HS-5 (cell line): ENCODE measurements at regions not wholly inside any gene's neighbourhood (a gene's known extent, or its start where the extent isn't known, plus 50 kb on each side); places are given as distances from the start of the nearest gene placed in this dataset.

Experiments
- DNase-seq: peaks from one replicate; pipeline ENCODE4 v3.0.0-alpha.2; 2012; ENCODE audit warnings: low read depth

- no peak for DNase-seq
Observed at GRCh38 chr9:134502266-134502791, 139.3 kb upstream of the COL5A1 start.

- peak; percentile 82 for DNase-seq
Observed at GRCh38 chr9:134502809-134503211, 138.8 kb upstream of the COL5A1 start.

DNA sequence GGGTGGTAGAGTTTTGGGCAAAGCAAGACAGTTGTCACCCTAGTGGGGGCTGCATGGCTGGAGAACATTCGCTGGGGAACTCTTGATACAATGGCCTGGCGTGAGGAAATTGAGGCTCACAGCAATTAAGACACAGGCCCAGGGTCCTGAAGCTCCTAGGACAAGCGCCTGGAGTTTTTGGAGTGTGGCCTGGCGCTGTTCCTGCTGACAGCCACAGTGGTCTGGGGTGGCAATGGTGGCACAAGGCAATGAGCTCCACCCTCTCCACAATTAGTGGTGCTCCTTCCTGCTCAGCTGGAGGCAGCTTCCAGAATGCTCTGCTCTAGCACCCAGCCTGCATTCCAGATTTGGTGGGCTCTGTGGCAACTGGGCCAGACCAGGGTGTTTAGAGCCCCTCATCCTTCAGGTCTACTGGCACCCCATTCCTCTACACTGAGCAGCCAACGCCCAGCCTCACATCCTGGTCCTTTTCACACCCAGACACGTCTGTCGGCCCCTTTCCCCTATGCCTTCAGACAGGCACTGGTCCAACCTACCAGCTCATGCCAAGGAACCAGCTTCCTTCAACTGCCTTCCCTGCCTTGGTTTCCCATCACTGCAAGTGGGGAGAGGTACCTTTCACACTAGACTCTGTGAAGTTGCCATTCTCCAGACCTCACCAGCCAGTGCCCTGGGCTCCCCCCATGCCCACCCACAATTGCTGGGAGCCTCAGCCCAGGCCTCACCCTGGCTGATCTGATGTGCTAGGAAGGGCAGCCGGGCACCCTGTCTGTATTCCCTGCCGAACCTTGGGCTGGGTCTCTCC, 138.1 kb upstream of the COL5A1 start:
- no peak for DNase-seq

GRCh38 chr9:134504106-134504385, 137.6 kb upstream of the COL5A1 start:
- no peak for DNase-seq

GRCh38 chr9:134505032-134505431, 136.6 kb upstream of the COL5A1 start:
- no peak for DNase-seq

- no peak for DNase-seq
Observed at GRCh38 chr9:134509281-134509680, 132.3 kb upstream of the COL5A1 start.

DNA sequence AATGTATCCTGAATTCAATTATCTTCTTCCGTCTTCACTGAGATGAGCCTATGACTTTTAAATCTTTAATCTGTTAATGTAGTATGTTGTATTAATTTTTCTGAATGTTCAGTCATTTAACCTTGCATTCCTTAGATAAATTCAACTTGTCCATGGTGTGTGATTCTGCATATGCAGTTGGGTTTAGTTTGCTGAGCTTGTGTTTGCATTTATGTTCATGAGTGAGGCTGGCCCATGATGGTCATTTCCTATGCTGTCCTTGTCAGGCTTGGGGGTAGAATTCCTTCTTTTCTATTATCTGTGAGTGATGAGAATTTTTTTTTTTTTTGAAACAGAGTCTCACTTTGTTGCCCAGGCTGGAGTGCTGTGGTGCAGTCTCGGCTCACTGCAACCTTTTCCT, 131.8 kb upstream of the COL5A1 start:
- no peak for DNase-seq

GRCh38 chr9:134514503-134514902, 127.1 kb upstream of the COL5A1 start:
- no peak for DNase-seq

DNA sequence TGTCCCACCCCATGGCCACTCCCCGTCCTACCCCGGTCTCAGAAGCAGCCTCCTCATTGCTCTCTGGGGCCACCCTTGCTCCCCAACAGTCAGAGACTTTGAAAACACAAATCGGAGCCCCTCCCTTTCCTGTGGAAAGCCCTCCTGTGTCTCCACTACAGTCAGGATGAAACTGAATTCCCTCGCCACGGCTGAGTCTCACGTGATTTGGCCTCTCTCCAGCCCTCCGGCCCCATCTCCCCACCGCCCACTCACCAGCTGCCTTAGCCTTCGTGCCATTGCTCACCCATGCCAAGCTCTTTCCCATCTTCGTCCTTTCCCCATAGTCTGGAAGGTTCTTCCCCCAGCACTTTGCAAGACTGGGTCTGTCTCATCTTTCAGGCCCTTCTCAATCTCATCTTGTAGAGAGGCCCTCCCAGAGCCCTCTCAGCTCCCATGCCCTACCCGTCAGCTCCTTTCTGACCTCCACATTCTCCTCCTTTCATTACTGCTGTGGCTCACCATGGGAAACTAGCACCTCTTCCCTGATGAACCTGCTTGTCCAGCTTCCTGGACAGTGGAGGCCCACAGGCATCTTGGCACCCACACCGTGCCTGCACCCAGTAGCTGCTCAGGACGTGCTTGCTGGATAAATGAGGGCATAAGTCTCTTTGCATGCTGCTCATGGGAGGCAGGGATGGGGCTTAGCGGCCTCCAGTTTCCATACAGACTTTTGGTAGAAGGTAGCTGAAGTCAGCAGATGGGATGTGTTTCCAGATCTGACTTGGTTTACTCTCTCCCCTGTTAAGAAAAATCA, 126.4 kb upstream of the COL5A1 start:
- DNase-seq, result no peak

- DNase-seq, result no peak
Observed at GRCh38 chr9:134516464-134516863, 125.1 kb upstream of the COL5A1 start.

GRCh38 chr9:134517069-134517680, 124.4 kb upstream of the COL5A1 start:
- no peak for DNase-seq

DNA sequence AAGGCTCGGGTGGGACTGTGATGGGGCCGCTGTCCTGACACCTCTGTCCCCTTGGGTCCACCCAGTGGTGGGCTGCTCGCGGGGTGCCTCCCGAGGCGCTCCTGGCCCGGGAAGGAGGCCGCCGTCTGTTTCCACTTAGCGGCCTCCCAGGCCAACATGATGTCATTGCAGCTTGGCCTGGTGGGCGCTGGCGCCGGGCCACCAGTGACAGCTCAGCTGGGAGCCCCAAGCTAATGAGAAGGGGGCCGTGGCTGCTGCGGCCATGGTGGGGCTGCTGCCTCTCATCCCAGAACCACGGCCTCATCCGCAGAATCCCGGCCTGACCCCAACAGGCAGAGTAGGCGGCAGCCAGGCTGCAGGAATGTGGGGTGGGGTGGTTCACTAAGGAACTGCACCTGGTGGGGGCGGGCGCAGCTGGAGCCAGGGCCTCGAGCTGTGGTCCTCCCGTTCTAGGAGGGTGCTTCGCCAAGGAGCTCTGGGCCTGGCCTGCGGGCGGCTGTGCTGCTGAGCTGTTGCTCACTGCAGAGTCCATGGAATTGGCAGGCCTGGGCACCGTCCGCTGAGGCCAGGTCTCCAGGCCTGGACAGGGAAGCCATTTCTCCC, 123.5 kb upstream of the COL5A1 start:
- DNase-seq, result no peak

DNA sequence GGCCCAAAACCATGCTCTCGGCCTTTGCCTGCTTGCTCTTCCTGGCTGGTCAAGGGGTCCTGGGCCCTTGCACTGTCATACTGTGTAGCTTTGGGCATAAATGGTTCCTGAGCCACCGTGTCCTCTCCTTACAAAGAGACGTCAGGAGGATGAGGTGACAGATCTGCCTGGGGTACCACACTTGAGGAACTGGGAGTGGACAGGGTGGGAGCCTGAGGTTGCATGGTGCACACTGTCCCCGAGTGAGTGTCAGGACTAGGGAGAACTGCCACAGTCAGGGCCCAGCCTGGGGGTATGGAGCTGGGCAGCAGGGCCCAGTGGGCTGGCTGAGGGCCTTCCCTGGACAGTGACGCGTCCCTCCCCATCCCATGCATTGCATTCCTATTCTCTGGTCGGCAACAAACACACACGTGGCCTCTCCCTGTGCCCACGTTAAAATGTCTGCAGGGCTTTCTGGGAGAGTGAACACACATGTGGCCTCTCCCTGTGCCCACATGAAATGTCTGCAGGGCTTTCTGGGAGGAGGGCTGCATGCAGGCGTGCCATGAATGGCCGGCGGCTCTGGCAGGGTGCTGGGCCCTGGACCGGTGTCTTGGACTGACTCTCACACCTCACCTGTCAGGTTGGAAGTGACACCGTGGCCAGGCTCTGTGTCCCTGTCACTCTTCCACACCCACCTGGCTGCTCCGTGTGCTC, 122.1 kb upstream of the COL5A1 start:
- DNase-seq, result no peak

DNA sequence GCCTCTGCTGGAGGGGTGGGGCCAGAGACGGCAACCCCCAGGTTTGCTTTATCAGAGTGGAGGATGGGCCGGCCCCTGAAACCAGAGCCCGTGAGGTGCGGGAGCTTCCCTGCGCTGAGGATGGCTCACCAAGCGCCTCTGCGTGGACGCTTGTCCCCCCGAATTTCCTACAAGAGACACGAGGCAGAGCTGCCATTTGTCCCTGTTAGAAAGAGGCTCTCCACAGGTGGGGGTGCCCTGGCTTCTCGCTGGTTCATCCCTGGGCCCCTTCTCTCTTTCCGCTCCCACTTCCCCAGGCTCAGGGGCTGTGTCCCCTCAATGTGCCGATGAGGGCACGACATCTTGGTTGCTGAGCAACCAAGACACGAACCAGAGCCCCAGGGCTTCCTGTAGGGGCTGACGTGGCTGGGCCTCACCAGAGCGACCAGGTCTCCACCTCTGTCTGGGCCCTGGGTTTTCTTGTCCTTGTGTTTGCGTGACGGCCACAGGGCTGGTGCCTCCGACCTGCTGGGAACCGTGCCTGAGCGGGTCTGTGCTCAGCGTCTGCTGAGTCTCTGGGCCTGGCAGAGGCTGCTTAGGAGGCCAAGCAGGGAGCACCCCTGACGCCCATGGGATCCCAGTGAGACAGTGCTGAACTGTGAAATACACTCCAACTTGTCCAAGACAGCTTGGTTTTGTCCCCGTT, 119.6 kb upstream of the COL5A1 start:
- no peak for DNase-seq

DNA sequence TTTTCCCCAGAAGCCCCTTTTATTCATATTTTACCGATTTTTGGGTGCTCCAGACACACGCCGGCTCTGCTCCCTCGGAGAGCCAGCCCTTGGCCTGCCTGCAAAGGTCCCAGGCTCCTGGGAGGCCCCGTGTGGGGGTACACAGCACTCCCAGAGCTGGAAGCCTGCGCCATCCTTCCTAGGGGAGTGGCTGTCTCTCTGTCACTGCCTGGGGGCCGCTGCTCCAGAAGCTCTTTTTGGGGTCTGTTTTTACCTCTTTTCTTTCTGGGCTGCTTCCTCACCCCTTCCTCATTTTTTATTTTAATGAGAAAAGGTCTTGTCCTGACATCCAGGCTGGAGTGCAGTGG, 119.1 kb upstream of the COL5A1 start:
- DNase-seq, result no peak

DNA sequence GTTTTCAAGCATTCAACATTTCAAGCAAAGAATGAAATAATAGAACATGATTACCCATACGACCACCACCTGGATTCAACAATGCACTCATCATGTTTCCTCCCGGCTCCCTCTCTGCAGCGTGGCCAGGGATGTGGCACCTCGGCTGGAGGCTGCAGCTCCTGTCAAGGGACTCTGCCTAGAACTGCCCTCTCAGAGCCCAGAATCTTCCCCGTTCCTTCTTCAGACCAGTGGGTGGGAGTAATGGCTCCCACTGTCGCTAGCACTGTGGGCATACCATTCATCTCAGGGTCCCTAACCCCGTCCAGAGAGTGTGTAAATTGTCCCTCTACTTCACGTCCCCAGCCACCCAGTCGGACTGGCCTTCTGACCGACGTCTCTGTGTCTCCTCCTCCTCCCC, 118.6 kb upstream of the COL5A1 start:
- no peak for DNase-seq

DNA sequence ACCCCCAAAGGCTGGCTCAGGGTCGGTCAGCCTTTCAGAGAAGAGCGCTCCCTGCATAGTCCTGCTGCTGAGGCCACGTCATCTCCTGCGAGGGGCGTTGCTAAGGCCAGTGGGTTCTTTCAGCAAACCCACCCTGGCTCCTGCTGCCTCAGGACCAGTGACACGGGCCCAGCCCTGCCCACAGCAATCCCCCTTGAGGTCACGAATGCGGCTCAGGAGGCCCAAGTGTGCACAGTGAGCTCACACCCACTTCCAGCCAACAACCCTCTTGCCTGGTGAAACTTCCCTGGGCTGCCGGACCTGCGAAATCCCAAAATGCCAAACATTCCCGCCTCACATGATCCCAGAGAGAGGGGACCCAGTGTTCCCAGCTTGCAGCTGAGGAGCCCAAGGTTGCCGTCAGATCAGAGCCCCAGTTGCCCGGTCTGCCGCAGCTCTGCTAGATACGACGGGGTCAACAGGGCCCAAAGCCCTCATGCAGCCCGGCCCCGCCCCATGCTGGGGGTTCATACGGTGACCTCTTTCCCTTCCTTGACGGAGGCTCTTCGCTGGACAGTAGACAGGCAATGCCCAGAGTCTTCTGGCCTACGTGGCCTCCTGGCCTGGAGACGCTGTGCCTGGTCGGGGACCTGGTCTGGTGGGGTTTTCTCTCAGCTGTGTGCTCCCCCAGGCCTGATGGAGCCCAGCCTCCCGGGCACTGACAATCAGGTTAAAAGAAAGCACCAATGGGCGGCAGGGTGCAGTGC, 116.4 kb upstream of the COL5A1 start:
- DNase-seq, result no peak

DNA sequence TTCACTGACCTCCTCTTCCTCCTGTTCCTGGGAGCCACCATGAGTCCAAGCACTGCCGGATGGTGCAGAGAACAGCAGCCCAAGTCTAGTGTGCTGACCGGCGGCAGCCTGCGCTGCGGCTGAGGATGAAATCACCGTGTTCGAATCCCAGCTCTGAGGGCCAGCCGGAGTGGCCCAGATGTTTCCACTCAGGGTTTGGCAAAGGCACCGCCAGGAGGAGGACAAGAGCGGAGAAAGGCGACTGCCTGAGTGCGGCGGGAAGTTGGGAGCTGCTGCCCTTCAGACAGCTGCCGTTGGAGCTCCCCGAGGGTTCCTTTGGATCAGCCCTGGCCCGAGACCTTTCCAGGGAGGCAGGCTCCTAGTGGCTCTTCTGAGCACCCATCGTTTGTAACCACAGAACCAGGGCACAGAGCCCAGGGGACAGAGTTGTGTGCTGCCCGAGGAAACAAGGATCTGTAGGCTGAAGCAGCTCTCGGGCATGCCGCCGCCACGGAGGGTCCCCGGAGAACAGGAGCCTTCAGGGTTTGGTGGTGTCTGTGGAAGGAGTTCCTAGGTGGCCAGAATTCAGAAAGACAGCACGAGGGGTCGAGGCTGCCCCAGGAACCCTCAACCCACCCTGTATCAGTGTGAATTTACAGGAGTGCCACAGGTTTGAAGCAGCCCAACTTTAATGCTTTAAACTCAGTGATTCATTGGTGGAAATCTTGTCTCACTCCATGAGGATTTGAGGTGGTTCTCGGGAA, 115.6 kb upstream of the COL5A1 start:
- no peak for DNase-seq

DNA sequence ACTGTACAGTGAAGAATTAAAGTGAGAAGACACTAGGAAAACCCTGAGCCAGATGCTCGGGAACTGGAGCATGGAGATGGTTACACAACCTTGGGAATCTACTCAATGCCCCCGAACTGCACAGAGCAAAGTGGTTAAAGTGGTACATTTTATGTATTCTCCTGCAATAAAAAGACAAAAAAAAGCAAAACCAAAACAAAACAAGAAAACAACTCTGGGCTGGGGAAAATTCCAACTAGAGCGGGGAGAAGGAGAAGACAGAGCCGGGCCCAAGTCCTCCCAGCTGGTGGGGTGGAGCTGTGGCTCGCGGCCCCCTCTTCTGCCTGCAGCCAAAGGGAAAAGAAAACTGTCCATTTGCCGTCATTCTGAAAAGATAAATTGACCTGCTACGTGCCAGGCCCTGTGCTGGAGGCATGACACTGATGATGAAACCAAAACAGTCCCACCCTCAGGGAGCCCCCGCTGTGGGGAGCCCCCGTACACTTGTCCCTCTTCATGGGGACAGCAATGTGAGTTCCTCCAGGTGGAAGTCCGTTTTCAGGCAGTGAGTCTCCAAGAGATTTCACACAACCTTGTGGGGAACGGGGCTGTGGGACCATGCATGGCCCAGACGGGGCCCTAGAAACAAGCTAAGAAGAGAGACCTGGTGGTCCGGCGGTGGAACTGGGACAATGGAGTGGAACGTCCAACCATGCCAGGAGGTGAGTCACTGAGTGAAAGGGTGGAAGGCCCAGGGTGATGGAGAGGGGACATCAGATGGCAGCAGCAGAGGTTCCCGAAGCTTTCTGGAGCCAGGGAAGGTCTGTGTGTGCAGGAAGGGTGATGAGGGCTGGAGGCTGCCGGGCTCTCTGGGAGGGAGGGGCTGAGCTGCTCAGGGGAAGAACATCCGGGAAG, 114.8 kb upstream of the COL5A1 start:
- no peak for DNase-seq
